SU-DHL-6 (cell line): ENCODE measurements at regions not wholly inside any gene's neighbourhood (a gene's known extent, or its start where the extent isn't known, plus 50 kb on each side); places are given as distances from the start of the nearest gene placed in this dataset.

Experiments used
- CTCF ChIP-seq: fragments of 200-600 bp; sonication (generic); IDR thresholded peaks from one replicate; pipeline ENCODE4 v1.5.1; 2017; ENCODE audit warnings: antibody characterized with exemption, mild to moderate bottlenecking, low read length, moderate library complexity; ENCODE audit not compliant: insufficient read depth, poor library complexity, severe bottlenecking
- EZH2phosphoT487 ChIP-seq: fragments of 200-600 bp; sonication (generic), shearing (Covaris generic); conservative IDR thresholded peaks from 2 replicates; pipeline ENCODE4 v1.6.1; 2018; ENCODE audit warnings: mild to moderate bottlenecking, antibody characterized with exemption, low read length, moderate library complexity, mixed read lengths

GRCh38 chr13:19088416-19088815 lies 93.2 kb downstream of the TUBA3C start:
- TF ChIP-seq CTCF (no peak), EZH2phosphoT487 (no peak)
